H1 (cell line): ENCODE measurements at regions not wholly inside any gene's neighbourhood (a gene's known extent, or its start where the extent isn't known, plus 50 kb on each side); places are given as distances from the start of the nearest gene placed in this dataset.

Experiments used
- CTCF ChIA-PET: fragments of 300-600 bp; sonication (Branson Sonifier 250); formaldehyde crosslinking; loops from one replicate; lab custom pipeline; 2021; ENCODE audit not compliant: partially characterized antibody; lab: Charles Lee
- POLR2A ChIA-PET: fragments of 300-600 bp; sonication (Branson Sonifier 250); formaldehyde crosslinking; loops from one replicate; lab custom pipeline; 2021; ENCODE audit warnings: inconsistent platforms; ENCODE audit not compliant: partially characterized antibody; lab: Charles Lee
- DNase-seq, 2 experiments: peaks; one replicate each; pipeline versions ENCODE4 v3.0.0 to v3.0.0-alpha.2; 2010 to 2022; ENCODE audit warnings: low spot score in 2 of 2, low read depth in 1 of 2, mixed read lengths in 1 of 2
- FAIRE-seq: peaks from 2 replicates; lab custom pipeline; 2011; peaks lifted over from hg19 to GRCh38; lab: Jason Lieb, UNC
- H2AFZ ChIP-seq: 2 replicates; pipeline ENCODE4 v1.8.1; 2012; ENCODE audit warnings: low read length, inconsistent platforms
- H2AK5ac ChIP-seq: 2 replicates; pipeline ENCODE4 v1.6.1; 2013; ENCODE audit warnings: low read depth, low read length
- H2BK120ac ChIP-seq: replicated peaks from 2 replicates; pipeline ENCODE3; 2013; ENCODE audit warnings: low read depth, low read length, inconsistent platforms
- H2BK12ac ChIP-seq: 2 replicates; pipeline ENCODE4 v1.6.1; 2013; ENCODE audit warnings: low read depth, low read length
- H2BK15ac ChIP-seq: 2 replicates; pipeline ENCODE4 v1.6.1; 2013; ENCODE audit warnings: low read length
- H2BK20ac ChIP-seq: 2 replicates; pipeline ENCODE4 v1.6.1; 2013; ENCODE audit warnings: low read length
- H2BK5ac ChIP-seq: 2 replicates; pipeline ENCODE4 v1.6.1; 2013; ENCODE audit warnings: low read depth, low read length
- H3K14ac ChIP-seq: 2 replicates; pipeline ENCODE4 v1.6.1; 2013; ENCODE audit warnings: inconsistent platforms; ENCODE audit not compliant: insufficient read length
- H3K18ac ChIP-seq: 2 replicates; pipeline ENCODE4 v1.6.1; 2013; ENCODE audit warnings: low read length; ENCODE audit errors: extremely low read depth
- H3K23ac ChIP-seq: 2 replicates; pipeline ENCODE4 v1.6.1; 2013; ENCODE audit warnings: inconsistent platforms; ENCODE audit not compliant: insufficient read length
- H3K23me2 ChIP-seq: 2 replicates; pipeline ENCODE4 v1.6.1; 2013; ENCODE audit warnings: low read depth, low read length
- H3K27ac ChIP-seq: 2 replicates; pipeline ENCODE4 v1.6.1; 2011; ENCODE audit warnings: low read depth, low read length, inconsistent platforms
- H3K27me3 ChIP-seq, 4 experiments: replicated peaks in 1 of 4; 1 replicate in 1 of 4; 2 replicates in 3 of 4; pipeline versions ENCODE4 v1.6.1 to v1.8.1; 2011 to 2013; ENCODE audit warnings: low read length in 3 of 4, mild to moderate bottlenecking in 3 of 4, inconsistent platforms in 2 of 4, mixed read lengths in 2 of 4, moderate library complexity in 1 of 4; ENCODE audit not compliant: control insufficient read depth in 3 of 4, insufficient read depth in 3 of 4; ENCODE audit errors: extremely low read depth in 1 of 4
- H3K36me3 ChIP-seq, 4 experiments: 2 replicates each; pipeline versions ENCODE4 v1.6.1 to v1.8.1; 2011 to 2013; ENCODE audit warnings: mild to moderate bottlenecking in 4 of 4, low read length in 3 of 4, moderate library complexity in 2 of 4, control low read depth in 1 of 4, inconsistent platforms in 1 of 4; ENCODE audit not compliant: insufficient read depth in 4 of 4, control insufficient read depth in 2 of 4
- H3K4ac ChIP-seq: replicated peaks from 2 replicates; pipeline ENCODE3; 2013; ENCODE audit warnings: low read length, low read depth, mixed read lengths, inconsistent platforms; ENCODE audit not compliant: insufficient read length
- H3K4me1 ChIP-seq, 4 experiments: replicated peaks in 1 of 4; 1 replicate in 1 of 4; 2 replicates in 3 of 4; pipeline versions ENCODE4 v1.6.1 to v1.8.1; 2011 to 2013; ENCODE audit warnings: low read length in 3 of 4, inconsistent platforms in 2 of 4, mixed read lengths in 1 of 4; ENCODE audit not compliant: insufficient read depth in 4 of 4, control insufficient read depth in 3 of 4
- H3K4me2 ChIP-seq, 2 experiments: 2 replicates each; pipeline versions ENCODE4 v1.6.1 to v1.8.1; 2011 to 2013; ENCODE audit warnings: low read depth in 2 of 2, low read length in 2 of 2, control low read depth in 1 of 2, inconsistent platforms in 1 of 2, mild to moderate bottlenecking in 1 of 2; ENCODE audit not compliant: insufficient read depth in 1 of 2
- H3K4me3 ChIP-seq, 4 experiments: fragments of 200-600, 300-600 bp in 1 of 4; sonication (generic), shearing (Covaris generic), sonication (Bioruptor Twin) in 1 of 4; 2 replicates each; pipeline versions ENCODE4 v1.5.1 to v1.8.1; 2011 to 2016; ENCODE audit warnings: low read length in 4 of 4, low read depth in 3 of 4, control low read depth in 2 of 4, inconsistent platforms in 2 of 4, mild to moderate bottlenecking in 2 of 4, mixed read lengths in 1 of 4, moderate library complexity in 1 of 4; ENCODE audit not compliant: insufficient read depth in 2 of 4; ENCODE audit errors: extremely low read depth in 1 of 4
- H3K56ac ChIP-seq: replicated peaks from 2 replicates; pipeline ENCODE3; 2013; ENCODE audit warnings: low read depth, mild to moderate bottlenecking, mixed read lengths, low read length, inconsistent platforms; ENCODE audit not compliant: insufficient read length
- H3K79me1 ChIP-seq: 2 replicates; pipeline ENCODE4 v1.6.1; 2013; ENCODE audit warnings: low read depth, low read length, control low read depth
- H3K79me2 ChIP-seq, 2 experiments: 2 replicates each; pipeline versions ENCODE4 v1.6.1 to v1.8.1; 2012 to 2013; ENCODE audit warnings: low read length in 2 of 2, mild to moderate bottlenecking in 2 of 2, inconsistent platforms in 1 of 2; ENCODE audit not compliant: insufficient read depth in 2 of 2, control insufficient read depth in 1 of 2
- H3K9ac ChIP-seq, 4 experiments: replicated peaks in 1 of 4; 1 replicate in 1 of 4; 2 replicates in 3 of 4; pipeline versions ENCODE4 v1.6.1 to v1.8.1; 2011 to 2013; ENCODE audit warnings: low read depth in 3 of 4, low read length in 3 of 4, control low read depth in 2 of 4, mild to moderate bottlenecking in 2 of 4, moderate library complexity in 2 of 4, inconsistent platforms in 1 of 4; ENCODE audit errors: extremely low read depth in 1 of 4
- H3K9me3 ChIP-seq, 2 experiments: 2 replicates each; pipeline versions ENCODE4 v1.6.1 to v1.8.1; 2012 to 2013; ENCODE audit warnings: mild to moderate bottlenecking in 2 of 2, moderate library complexity in 2 of 2, control low read depth in 1 of 2, inconsistent platforms in 1 of 2, low read depth in 1 of 2, low read length in 1 of 2, mixed read lengths in 1 of 2; ENCODE audit not compliant: insufficient read depth in 2 of 2
- H4K20me1 ChIP-seq, 2 experiments: replicated peaks in 1 of 2; 2 replicates each; pipeline versions ENCODE3 to v1.8.1; 2011 to 2013; ENCODE audit warnings: inconsistent platforms in 2 of 2, low read length in 2 of 2, mild to moderate bottlenecking in 1 of 2; ENCODE audit not compliant: insufficient read depth in 2 of 2, control insufficient read depth in 1 of 2
- H4K5ac ChIP-seq: 2 replicates; pipeline ENCODE4 v1.6.1; 2013; ENCODE audit warnings: low read length, low read depth, mixed read lengths, inconsistent platforms; ENCODE audit not compliant: insufficient read length
- H4K8ac ChIP-seq: 2 replicates; pipeline ENCODE4 v1.8.0; 2013; ENCODE audit warnings: mild to moderate bottlenecking, moderate library complexity, low read length, inconsistent platforms; ENCODE audit not compliant: insufficient read depth; ENCODE audit errors: extremely low read depth
- H4K91ac ChIP-seq: replicated peaks from 2 replicates; pipeline ENCODE3; 2013; ENCODE audit warnings: low read length, mixed read lengths, inconsistent platforms; ENCODE audit not compliant: insufficient read length
- EZH2 ChIP-seq: fragments of 200-600 bp; sonication (generic); IDR thresholded peaks from 2 replicates; pipeline ENCODE4 v1.7.1; 2012; ENCODE audit warnings: low read depth, mild to moderate bottlenecking, moderate library complexity, low read length, inconsistent platforms; ENCODE audit not compliant: severe bottlenecking
- FOSL1 ChIP-seq: IDR thresholded peaks from 2 replicates; pipeline ENCODE4 v1.6.1; 2011; ENCODE audit warnings: mild to moderate bottlenecking, low read depth, low read length, moderate library complexity; ENCODE audit not compliant: insufficient read depth
- GTF2F1 ChIP-seq: IDR thresholded peaks from 2 replicates; pipeline ENCODE4 v1.6.1; 2012; ENCODE audit warnings: low read depth, low read length, improper control_type of control experiment, borderline replicate concordance
- KDM1A ChIP-seq: fragments of 200-600, 300-600 bp; sonication (generic); IDR thresholded peaks from 2 replicates; pipeline ENCODE4 v1.7.1; 2016; ENCODE audit warnings: mild to moderate bottlenecking, low read length, borderline replicate concordance
- KDM5A ChIP-seq: fragments of 200-600 bp; IDR thresholded peaks from 2 replicates; pipeline ENCODE4 v1.7.1; 2012; ENCODE audit warnings: mild to moderate bottlenecking, low read length, inconsistent platforms, mixed read lengths
- MAFK ChIP-seq: IDR thresholded peaks from 2 replicates; pipeline ENCODE4 v1.6.1; 2012; ENCODE audit warnings: low read depth, mild to moderate bottlenecking, improper control_type of control experiment, low read length
- NANOG ChIP-seq: IDR thresholded peaks from 2 replicates; pipeline ENCODE4 v1.6.1; 2011; ENCODE audit warnings: low read length, low read depth, mild to moderate bottlenecking, inconsistent platforms; ENCODE audit not compliant: insufficient read depth, poor library complexity, severe bottlenecking
- NRF1 ChIP-seq: IDR thresholded peaks from 2 replicates; pipeline ENCODE4 v1.6.1; 2011; ENCODE audit warnings: mild to moderate bottlenecking, low read depth, low read length, improper control_type of control experiment
- POU5F1 ChIP-seq: IDR thresholded peaks from 2 replicates; pipeline ENCODE4 v1.6.1; 2011; ENCODE audit warnings: low read depth, mild to moderate bottlenecking, low read length, moderate library complexity
- SIRT6 ChIP-seq: IDR thresholded peaks from one replicate; pipeline ENCODE4 v1.7.1; 2012; ENCODE audit warnings: low read length, inconsistent platforms
- SIX5 ChIP-seq: IDR thresholded peaks from 2 replicates; pipeline ENCODE4 v1.6.1; 2011; ENCODE audit warnings: mild to moderate bottlenecking, low read depth, low read length
- TCF12 ChIP-seq: IDR thresholded peaks from 2 replicates; pipeline ENCODE4 v1.6.1; 2011; ENCODE audit warnings: low read depth, mild to moderate bottlenecking, low read length
- TEAD4 ChIP-seq: IDR thresholded peaks from 2 replicates; pipeline ENCODE4 v1.6.1; 2012; ENCODE audit warnings: low read depth, low read length, inconsistent platforms, mixed read lengths
- WGBS, 2 experiments: shearing (Covaris generic) in 1 of 2; methylation state at CpG; one replicate each; pipeline versions ENCODE4 v1.1.6 to v1.1.7; 2013 to 2015; ENCODE audit warnings: low lambda C conversion rate in 2 of 2, mixed read lengths in 2 of 2, inconsistent platforms in 1 of 2, low coverage in 1 of 2, missing lambda C conversion rate in 1 of 2; ENCODE audit not compliant: insufficient replicate concordance in 2 of 2, insufficient coverage in 1 of 2, insufficient read length in 1 of 2; ENCODE audit errors: extremely low coverage in 1 of 2, missing lambda C conversion rate in 1 of 2; 5-methylcytosine and 5-hydroxymethylcytosine counted together
- TF ChIP-seq, protein P1 (sequence below): IDR thresholded peaks from 2 replicates; pipeline ENCODE4 v1.6.1; 2011; ENCODE audit warnings: low read depth, mild to moderate bottlenecking, low read length; ENCODE audit not compliant: insufficient read depth
- TF ChIP-seq, protein P2 (sequence below): IDR thresholded peaks from 2 replicates; pipeline ENCODE4 v1.6.1; 2012; ENCODE audit warnings: inconsistent platforms

DNA sequence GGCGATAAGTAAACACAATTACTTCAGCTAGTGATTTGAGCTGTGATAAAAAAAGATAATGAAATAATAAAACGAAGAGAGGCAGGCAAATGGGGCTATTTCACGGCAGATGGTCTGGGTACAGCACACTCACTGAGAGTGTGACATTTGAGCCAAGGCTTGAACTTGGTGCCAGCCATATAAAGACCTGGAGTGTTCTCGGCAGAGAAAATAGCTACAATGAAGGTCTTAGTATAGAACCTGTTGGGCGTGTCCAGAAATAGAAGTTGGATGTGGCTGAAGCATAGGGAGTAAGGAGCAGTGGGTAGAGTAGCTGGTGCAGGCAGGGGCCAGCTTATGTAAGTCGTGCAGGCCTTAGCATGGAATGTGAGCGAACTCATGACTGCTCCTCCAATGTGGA lies 660.3 kb upstream of the WWC1 start:
- ChIA-PET CTCF (interaction anchor here (1.1 to 1.6 kb wide), 2 partner anchors 23 to 416 kb away, joined by 5 read pairs; no protein-coding TSS in a partner anchor), POLR2A (no interaction called here)
- 85% methylated on average over 7 of the region's 7 CpGs; no CpG with 5 or more reads in 1 of the 2 experiments for WGBS, 2 experiments
- no peak overlapping the region for H3K4me3 ChIP-seq
- no peaks in the 10 kb centered on the region for H3K79me2 ChIP-seq
- no peak overlapping the region for H4K5ac ChIP-seq
- H2AK5ac ChIP-seq: no peak overlapping the region
- H3K4ac ChIP-seq: no peak overlapping the region
- H3K9me3 ChIP-seq: no peaks in the 10 kb centered on the region
- H4K91ac ChIP-seq: no peak overlapping the region
- no peak overlapping the region for H3K4me2 ChIP-seq
- H4K8ac ChIP-seq: no peak overlapping the region
- H3K9ac ChIP-seq: no peak overlapping the region
- no peak overlapping the region for H2BK120ac ChIP-seq
- H2AFZ ChIP-seq: no peak overlapping the region
- FAIRE-seq (no peak), DNase-seq (no peak)
- H3K4me1 ChIP-seq: peaks cover 0 to 6% (median 1%) of the 10 kb centered on the region in 4 experiments; a peak in 3 of 7 replicates
- no peak overlapping the region for H2BK20ac ChIP-seq
- no peak overlapping the region for H2BK15ac ChIP-seq
- no peak overlapping the region for H3K14ac ChIP-seq
- no peaks in the 10 kb centered on the region for H3K36me3 ChIP-seq
- H3K23ac ChIP-seq: no peak overlapping the region
- H3K18ac ChIP-seq: no peak overlapping the region
- no peaks in the 10 kb centered on the region for H3K27me3 ChIP-seq
- no peak overlapping the region for H3K56ac ChIP-seq
- no peaks in the 10 kb centered on the region for H3K23me2 ChIP-seq
- H3K27ac ChIP-seq: no peak overlapping the region
- no peak overlapping the region for H2BK5ac ChIP-seq
- H2BK12ac ChIP-seq: no peak overlapping the region
- H3K79me1 ChIP-seq: no peaks in the 10 kb centered on the region
- no peaks in the 10 kb centered on the region for H4K20me1 ChIP-seq
- TF ChIP-seq MAFK: no peak
- no peak for TF ChIP-seq FOSL1
- no peak for TF ChIP-seq NRF1
- no peak for TF ChIP-seq TCF12
- TF ChIP-seq POU5F1: no peak
- TF ChIP-seq TEAD4: no peak
- TF ChIP-seq SIX5: no peak
- TF ChIP-seq NANOG: no peak
- TF ChIP-seq, protein P1, sequence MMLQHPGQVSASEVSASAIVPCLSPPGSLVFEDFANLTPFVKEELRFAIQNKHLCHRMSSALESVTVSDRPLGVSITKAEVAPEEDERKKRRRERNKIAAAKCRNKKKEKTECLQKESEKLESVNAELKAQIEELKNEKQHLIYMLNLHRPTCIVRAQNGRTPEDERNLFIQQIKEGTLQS: no peak
- TF ChIP-seq EZH2: no peak
- TF ChIP-seq GTF2F1: no peak
- no peak for TF ChIP-seq SIRT6
- TF ChIP-seq, protein P2, sequence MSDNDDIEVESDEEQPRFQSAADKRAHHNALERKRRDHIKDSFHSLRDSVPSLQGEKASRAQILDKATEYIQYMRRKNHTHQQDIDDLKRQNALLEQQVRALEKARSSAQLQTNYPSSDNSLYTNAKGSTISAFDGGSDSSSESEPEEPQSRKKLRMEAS: no peak
- TF ChIP-seq KDM1A: no peak
- no peak for TF ChIP-seq KDM5A
